Gastroesophageal sphincter (tissue), 3 donors: ENCODE measurements at regions not wholly inside any gene's neighbourhood (a gene's known extent, or its start where the extent isn't known, plus 50 kb on each side); places are given as distances from the start of the nearest gene placed in this dataset.

Experiments
- POLR2A ChIP-seq, 2 donors: fragments of 450-650 bp; IDR thresholded peaks; one replicate each; pipeline ENCODE4 v1.6.1; 2017; ENCODE audit warnings: antibody characterized with exemption in 2 of 2, mild to moderate bottlenecking in 2 of 2, moderate library complexity in 1 of 2
- POLR2AphosphoS5 ChIP-seq: sonication (generic); formaldehyde crosslinking; IDR thresholded peaks from one replicate; pipeline ENCODE4 v1.6.1; 2017; ENCODE audit warnings: antibody characterized with exemption
- TF ChIP-seq, protein P1 (sequence below), 4 experiments: fragments of 200-600 bp in 2 of 4; fragments of 450-650 bp in 2 of 4; sonication (generic) in 1 of 4; IDR thresholded peaks; one replicate each; pipeline ENCODE4 v1.5.1; 2017 to 2019; ENCODE audit warnings: antibody characterized with exemption in 4 of 4, mild to moderate bottlenecking in 2 of 4, moderate library complexity in 2 of 4

- TF ChIP-seq, protein P1, sequence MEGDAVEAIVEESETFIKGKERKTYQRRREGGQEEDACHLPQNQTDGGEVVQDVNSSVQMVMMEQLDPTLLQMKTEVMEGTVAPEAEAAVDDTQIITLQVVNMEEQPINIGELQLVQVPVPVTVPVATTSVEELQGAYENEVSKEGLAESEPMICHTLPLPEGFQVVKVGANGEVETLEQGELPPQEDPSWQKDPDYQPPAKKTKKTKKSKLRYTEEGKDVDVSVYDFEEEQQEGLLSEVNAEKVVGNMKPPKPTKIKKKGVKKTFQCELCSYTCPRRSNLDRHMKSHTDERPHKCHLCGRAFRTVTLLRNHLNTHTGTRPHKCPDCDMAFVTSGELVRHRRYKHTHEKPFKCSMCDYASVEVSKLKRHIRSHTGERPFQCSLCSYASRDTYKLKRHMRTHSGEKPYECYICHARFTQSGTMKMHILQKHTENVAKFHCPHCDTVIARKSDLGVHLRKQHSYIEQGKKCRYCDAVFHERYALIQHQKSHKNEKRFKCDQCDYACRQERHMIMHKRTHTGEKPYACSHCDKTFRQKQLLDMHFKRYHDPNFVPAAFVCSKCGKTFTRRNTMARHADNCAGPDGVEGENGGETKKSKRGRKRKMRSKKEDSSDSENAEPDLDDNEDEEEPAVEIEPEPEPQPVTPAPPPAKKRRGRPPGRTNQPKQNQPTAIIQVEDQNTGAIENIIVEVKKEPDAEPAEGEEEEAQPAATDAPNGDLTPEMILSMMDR (IDR thresholded peaks at IDR 0.05) = no peak
- TF ChIP-seq POLR2AphosphoS5 (no peak), POLR2A (IDR thresholded peaks at IDR 0.05) (no peak)
Measured at GRCh38 chr12:125403843-125404242, 338.6 kb downstream of the AACS start.
